Caki2 (cell line): ENCODE measurements at regions not wholly inside any gene's neighbourhood (a gene's known extent, or its start where the extent isn't known, plus 50 kb on each side); places are given as distances from the start of the nearest gene placed in this dataset.
"Not testable (repeated sequence)": the region's sequence is repeated elsewhere in the genome, so short reads cannot be mapped to it uniquely, and the experiment has no call there.

ENCODE experiments used
- DNase-seq: peaks from one replicate; pipeline ENCODE4 v3.0.0-alpha.2; 2015; ENCODE audit warnings: low read depth
- in situ Hi-C: cut with HindIII; loops from 2 replicates; pipeline ENCODE4 v1.10.0; 2016; ENCODE audit warnings: low sequenced_read_pairs, low pct_unique_long_range_greater_than_20kb, mixed read lengths

DNA sequence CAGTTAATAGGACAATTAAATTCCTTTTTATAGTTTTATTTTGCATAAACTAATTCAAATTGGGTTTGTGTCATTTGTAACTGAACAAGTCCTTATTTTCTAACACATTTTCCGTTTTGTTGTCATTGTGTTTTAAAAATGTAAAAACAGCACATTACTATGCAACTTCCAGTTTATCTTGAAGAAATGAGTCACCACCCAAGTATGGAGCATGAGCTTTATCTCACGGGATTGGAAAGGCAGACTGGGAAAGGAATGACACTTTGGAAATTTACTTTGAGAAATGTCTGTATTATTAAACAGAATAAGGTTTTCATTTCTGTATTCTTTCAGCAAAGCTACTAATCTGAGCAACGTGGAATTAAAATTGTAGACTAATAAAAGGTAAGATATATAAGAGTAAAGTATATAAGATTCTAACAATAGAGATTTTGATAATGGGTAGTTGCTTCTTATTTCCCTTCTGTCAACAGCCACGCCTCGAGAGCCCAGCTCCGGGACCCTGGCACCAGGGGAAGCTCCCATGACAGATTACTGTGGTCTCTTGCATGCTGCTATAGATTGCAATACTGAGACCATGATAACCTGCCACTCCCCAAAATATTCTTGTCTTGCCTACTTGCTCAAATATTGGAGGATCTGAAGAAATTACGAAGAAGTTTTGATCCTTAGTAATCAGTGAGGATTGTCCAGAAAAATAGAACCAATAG lies 433.1 kb downstream of the CHSY3 start:
- in situ Hi-C loops, result no loop called here
- peak; percentile 26 for DNase-seq

DNA sequence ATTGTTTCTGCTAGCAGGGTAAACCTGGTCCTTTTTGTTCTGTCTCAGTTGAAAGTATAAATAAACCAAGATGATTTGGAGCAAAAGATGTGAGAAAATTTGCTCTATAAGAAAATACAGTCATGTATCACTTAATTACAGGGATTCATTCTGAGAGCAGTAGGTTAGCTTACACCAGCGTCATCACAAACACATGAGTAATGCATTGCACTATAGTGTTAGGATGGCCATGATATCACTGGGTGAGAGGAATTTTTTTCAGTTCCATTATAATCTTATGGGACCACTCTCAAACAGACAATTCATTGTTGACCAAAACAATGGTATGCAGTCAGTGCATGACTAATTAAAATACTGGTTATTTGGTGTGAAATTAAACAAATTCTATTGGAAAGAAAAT lies 430.9 kb downstream of the CHSY3 start:
- in situ Hi-C loops, result no loop called here
- DNase-seq, result no peak

DNA sequence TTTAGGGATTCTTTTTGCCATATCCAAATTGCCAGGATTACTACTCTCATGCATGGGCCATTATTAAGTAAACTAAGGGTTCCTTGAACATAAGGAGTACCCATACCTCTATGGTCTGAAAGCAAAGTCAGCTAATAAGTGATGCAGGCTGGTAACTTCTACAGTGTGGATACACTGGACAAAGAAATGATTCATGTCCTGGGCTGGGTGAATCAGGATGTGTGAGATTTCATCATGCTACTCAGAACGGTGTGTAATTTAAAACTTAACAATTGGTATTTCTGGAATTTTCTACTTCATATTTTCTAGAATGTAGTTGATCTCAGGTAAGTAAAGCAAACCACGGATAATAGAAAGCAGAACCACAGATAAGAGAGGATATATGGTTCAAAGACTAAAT lies 428.8 kb downstream of the CHSY3 start:
- in situ Hi-C loops, result no loop called here
- DNase-seq, result peak; percentile 30

DNA sequence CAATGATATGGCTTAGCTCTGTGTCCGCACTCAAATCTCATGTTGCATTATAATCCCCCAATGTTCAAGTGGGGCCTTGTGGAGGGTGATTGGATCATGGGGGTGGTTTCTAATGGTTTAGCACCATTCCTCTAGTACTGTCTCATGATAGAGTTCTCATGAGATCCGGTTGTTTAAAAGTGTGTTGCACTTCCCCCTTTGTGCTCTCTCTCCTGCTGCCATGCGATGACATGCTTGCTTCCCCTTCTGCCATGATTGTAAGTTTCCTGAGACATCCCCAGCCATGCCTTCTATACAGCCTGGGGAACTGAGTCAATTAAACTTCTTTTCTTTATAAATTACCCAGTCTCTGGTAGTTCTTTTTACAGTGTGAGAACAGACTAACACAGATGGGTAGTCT lies 427.1 kb downstream of the CHSY3 start:
- no peak for DNase-seq
- in situ Hi-C loops, result no loop called here

DNA sequence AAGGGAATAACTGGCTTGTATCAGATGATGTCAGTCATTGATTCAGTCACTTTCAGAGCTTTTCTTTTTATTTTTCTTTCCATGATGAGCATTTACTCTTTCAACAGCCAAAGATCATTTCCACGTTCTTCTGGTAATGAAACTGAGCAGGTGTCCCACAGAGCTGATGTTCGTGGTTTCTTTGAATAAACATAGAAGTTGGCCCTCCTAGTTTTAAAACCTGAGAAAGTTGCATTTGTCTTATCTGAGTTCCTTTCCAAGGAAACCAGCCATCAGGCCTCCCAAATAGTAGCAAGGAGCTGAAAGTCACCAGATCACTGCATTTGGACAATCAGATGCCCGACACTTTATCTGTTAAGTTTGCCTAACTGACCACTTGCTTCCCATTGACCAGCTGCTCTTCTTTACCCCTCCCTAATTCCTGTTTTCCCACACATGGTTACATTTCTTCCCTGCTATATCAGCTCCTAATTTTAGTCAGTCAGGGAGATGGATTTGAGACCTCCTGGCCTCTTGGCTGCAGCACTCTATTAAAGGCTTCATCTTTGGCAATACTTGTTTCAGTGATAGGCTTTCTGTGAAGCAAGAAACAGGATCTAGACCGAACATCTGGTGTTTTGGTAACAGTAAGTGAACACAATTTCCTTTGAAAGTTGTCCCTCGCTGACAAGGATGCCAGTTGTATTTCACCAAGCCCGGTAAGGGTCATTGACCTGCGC lies 420.8 kb downstream of the CHSY3 start:
- DNase-seq, result no peak
- in situ Hi-C loops, result no loop called here

DNA sequence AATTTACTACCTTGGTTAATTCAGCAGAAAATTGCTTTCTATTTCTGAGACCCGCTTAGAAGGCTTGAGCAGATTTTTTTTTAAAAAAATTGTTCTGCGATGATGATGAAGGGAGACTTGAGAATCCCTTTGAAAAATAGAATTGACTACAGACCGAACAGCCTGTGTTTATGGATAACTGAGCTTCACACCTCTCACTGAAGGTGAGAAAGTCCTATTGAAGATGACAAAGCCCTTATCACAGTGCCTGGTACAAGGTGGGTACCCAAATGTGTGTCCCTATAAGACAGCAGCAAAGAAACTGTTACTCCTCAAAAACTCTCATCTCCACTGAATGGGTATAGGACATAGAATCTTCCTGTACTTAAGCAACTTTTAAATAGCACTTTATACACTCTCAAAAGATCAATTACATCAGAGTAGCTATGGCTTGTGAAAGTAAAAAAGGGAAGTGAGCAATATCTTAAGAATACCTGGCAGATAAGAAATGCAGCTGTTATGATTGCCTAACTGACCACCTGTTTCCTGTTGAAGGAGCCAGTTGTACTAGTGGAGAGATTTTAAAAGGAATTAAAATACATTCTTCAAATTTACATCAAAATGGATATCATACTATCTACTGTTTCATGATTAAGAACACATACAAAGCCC lies 419.7 kb downstream of the CHSY3 start:
- in situ Hi-C loops, result no loop called here
- DNase-seq, result no peak

DNA sequence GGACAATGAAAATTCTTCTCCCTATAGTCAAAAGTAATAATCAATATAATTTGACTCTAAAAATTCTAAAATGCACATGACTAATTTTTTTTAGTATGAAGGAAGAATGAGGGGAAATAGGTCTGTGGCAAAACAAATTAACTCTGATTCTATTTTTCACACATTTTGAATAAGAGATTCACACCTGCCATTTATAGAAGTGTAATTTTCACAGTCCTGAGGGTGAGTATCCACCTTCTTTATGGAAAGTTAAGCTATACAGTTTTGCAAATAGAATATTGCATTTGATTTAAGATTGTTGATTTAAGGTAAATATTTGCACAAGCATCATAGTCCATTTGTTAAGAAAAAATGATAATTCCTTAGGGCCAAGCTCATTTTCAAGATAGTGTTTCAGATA lies 417.7 kb downstream of the CHSY3 start:
- no peak for DNase-seq
- in situ Hi-C loops, result no loop called here

DNA sequence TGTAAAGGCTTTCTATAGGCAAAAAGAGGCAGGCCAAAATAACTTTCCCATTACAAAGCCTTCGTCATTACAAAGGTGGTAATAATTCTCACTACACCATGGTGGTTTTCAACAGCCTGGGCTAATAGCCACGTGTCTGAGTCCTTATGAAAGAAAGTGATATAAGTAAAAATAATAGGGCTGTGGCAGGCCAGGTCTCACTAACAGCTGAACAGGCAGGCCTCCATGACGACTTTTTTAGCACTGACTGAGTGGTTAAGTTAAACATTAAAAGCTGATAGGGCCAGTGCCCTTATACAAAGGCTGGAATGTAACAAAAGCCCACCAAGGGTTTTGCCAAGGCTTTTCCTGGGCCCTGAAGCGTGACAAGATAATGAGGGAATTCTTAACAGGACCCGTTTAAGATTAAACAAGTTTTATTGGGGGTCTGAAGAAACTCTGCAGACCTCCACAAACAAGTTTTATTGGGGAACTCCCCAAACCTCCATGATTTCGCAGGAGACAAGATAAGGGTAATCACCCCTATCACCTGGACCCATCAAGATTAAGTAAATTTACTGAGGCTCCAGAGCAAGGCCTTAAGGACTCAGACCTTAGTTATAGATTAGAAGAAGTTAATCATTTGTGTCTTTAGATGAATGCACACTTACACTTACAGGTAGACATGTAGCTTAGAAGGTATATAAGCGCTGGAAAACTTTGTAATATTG lies 412.9 kb downstream of the CHSY3 start:
- in situ Hi-C loops, result no loop called here
- peak; percentile 87 for DNase-seq

DNA sequence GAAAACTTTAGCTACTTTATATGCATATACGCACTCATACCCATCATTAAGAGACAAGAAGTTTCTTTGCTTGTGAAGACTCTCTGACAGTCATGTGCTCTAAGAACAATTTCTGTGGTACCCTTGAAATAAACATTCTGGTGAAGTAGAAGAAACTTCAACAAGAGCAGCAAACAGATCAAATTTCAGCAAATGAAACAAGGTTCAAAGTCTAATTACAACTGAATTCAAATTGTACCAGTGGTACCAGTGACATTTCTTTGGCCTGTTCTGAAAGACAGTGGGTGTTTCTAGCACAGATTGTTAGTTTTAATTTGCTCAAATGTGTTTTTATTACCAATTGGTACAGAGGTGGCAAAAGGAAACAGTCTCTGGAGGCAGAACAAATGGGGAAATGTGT lies 391.0 kb downstream of the CHSY3 start:
- DNase-seq, result no peak
- in situ Hi-C loops, result no loop called here

DNA sequence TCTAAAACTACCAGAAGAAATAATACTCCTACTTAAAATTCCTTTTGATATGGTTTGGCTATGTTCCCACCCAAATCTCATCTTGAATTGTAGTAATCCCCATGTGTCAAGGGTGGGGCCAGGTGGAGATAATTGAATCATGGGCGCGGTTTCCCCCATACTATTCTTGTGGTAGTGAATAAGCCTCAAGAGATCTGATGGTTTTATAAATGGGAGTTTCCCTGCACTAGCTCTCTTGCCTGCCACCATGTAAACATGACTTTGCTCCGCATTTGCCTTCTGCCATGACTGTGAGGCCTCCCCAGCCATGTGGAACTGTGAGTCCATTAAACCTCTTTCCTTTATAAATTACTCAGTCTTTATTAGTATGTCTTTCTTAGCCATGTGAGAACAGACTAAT lies 390.5 kb downstream of the CHSY3 start:
- peak; percentile 26 for DNase-seq
- in situ Hi-C loops, result not testable (repeated sequence)

DNA sequence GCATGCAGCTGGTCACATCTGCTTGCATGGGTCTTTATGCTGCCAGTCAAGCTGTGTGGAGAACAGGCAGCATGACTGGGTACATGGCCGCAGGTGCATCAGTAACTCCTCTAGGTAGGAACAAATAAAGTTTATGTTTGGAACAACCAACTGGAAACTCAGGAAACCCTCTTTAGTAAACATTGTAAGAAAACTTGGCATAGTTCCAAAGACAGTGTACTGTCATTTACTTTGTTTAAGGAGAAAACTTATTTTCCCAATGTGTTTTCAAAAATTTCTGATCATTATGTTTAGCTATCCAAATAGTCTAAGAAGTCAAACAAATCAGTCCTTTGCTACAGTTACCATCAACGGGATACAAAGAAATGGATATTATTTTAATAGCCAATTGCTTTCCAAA lies 386.0 kb downstream of the CHSY3 start:
- in situ Hi-C loops, result no loop called here
- DNase-seq, result no peak

DNA sequence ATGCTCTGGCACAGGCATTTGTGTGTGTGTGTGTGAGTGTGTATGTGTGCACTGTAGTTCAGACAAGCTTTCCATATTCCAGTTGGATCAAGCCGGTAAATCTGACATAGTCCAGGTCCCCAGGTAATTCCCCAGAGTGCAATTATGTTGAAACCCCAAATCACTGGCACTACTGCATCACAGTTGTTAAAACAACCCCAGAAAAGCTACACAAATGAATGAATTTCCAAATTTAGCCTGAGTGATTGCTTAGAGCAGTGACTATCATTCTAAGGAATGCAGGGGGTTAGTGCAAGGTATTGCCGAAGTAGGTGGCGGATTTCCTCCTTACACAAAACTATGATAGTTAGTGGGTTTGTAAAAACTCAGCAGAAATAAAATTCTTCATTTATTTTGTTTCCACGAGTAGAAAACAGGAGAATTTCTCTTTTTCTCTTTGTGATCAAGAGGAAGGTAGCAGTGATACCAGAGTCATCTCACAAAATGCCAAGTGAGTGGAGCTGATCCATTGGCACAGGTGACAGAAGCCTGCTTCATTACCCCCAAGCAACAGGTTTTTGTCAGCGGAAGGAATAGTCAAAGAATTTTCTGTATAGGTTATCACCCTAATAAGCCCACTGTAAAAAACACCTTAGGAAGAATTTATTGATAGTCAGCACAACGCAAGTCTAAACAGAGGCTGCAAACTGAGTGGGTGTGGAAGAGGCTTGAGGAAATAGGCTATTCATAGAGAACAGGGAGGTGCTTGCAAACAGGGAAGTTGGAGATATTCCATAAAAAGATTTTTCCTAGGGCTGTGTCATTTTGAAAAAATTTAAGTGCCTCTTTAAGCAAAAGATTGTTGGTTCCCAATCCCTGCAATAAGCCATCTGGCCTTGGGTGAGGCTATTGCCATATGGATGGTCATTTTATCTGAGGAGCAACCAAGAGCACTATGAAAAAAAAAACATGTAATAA lies 385.1 kb downstream of the CHSY3 start:
- in situ Hi-C loops, result no loop called here
- DNase-seq, result no peak

DNA sequence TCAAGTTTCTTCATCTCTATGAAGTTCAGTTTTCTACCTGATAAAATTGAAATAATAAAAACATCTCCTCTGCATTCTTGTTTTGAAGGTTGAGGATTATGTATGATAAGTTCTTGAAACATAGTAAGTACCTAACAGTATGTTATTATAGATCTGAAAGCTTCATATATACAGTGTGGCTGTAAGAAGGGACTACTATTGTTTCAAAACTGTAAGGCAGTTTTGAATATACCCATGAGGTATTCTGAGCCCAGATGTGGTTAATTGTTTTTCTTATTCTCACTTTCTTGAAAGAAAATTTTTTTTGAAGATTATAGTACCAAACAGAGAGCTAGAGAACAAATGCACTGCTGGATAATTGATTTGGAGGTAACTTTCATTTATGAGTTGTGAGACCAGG lies 383.2 kb downstream of the CHSY3 start:
- no peak for DNase-seq
- in situ Hi-C loops, result no loop called here

DNA sequence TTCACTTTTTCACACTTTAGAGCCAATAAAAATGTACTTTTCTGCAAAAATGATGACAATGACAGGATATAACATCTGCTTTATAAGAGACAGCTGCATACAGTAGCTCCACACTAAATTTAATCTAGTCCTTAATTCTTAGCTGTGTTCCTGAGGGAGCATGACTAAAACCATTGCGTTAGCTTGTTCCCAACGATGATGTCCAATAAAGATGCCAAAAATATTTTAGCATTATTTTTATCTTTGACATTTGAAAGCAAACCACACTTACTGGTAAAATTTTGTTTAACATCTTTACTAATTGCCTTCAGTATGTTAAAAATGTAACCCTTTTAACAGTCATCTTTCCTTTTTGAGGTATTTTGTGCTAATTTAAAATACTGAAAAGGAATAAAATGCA lies 382.7 kb downstream of the CHSY3 start:
- DNase-seq, result no peak

DNA sequence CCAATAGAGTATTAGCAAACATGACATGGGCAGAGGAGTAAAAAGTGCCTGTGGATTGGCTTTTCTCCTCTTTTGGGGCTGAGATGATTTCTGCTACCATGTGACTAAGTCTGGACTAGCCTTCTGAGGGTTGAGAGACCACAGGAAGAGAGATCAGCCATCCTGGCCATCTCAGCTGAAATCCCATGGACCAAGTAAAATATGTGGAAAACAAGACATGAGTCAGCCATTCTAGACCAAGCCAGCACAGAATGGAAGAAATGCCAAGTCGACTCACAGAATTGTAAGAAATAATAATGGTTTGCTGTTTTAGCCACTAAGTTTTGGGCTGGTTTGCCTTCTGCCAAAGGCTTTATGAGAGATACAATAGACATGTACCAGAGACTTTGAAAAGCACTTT lies 377.8 kb downstream of the CHSY3 start:
- in situ Hi-C loops, result no loop called here
- DNase-seq, result no peak

More for the DNA sequence above, 382.7 kb downstream of the CHSY3 start:
- in situ Hi-C loops, result no loop called here

DNA sequence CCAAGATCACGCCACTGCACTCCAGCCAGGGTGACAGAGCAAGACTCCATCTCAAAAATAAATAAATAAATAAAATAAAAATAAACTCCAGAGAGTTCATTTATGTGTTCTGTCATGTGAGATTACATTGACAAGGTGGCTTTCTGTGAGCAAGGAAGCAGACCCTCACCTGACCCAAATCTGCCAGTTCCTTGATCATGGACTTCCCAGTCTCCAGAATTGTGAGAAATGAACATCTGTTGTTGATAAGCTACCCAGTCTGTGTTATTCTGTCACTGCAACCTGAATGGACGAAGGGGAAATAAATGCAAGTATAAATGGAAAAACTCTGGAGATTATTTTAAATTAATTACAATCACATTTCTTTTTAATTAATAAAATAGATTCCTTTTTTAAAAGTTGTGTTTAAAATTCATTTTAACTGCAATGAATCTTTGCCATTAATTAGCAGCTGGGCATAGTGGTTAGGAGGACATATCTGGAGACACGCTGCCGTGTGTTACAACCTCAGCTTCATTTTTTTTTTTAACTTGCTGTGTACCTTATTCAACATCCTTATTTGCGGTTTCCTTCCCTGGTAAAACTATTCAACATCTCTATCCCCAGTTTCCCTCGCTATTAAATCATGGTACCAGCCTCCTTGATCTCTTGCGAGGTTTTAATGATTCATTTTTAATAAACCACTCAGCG lies 376.4 kb downstream of the CHSY3 start:
- in situ Hi-C loops, result no loop called here
- DNase-seq, result no peak

DNA sequence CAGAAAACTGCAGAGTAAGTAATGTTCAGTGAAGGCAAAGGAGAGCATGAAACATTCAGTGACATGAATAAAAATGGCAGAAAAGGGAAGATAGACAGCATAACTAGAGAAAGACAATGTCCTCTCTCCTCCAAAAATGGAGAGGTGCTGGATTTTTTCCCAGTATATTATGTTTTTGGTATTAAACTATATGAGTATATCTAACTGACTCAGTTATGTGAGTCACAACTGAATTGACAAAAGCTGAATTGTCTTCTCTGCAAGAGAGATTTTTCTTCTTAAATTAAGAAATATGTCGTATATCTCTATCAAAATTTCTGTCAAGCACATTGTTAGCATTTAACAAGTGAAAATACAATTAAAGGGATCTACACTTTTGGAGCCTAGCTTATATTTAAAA lies 375.1 kb downstream of the CHSY3 start:
- no peak for DNase-seq
- in situ Hi-C loops, result no loop called here
